Neural cell (in vitro differentiated cells): ENCODE measurements at regions not wholly inside any gene's neighbourhood (a gene's known extent, or its start where the extent isn't known, plus 50 kb on each side); places are given as distances from the start of the nearest gene placed in this dataset.
"Not testable (repeated sequence)": the region's sequence is repeated elsewhere in the genome, so short reads cannot be mapped to it uniquely, and the experiment has no call there.

Experiments
- EP300 ChIP-seq: fragments of 450-650 bp; conservative IDR thresholded peaks from 2 replicates; pipeline ENCODE4 v1.6.1; 2014; ENCODE audit warnings: antibody characterized with exemption, mild to moderate bottlenecking, moderate library complexity; ENCODE audit not compliant: poor library complexity, severe bottlenecking
- MXI1 ChIP-seq: fragments of 450-650 bp; conservative IDR thresholded peaks from 2 replicates; pipeline ENCODE4 v1.6.1; 2014; ENCODE audit warnings: antibody characterized with exemption, mild to moderate bottlenecking; ENCODE audit not compliant: poor library complexity, severe bottlenecking
- POLR2AphosphoS5 ChIP-seq: IDR thresholded peaks from 2 replicates; pipeline ENCODE4 v1.6.1; 2012
- REST ChIP-seq: IDR thresholded peaks from 2 replicates; pipeline ENCODE4 v1.6.1; 2012; ENCODE audit warnings: borderline replicate concordance
- TF ChIP-seq, protein P1 (sequence below): fragments of 450-650 bp; IDR thresholded peaks from 2 replicates; pipeline ENCODE4 v1.5.1; 2014; ENCODE audit warnings: antibody characterized with exemption, mild to moderate bottlenecking, moderate library complexity; ENCODE audit not compliant: poor library complexity, severe bottlenecking

DNA sequence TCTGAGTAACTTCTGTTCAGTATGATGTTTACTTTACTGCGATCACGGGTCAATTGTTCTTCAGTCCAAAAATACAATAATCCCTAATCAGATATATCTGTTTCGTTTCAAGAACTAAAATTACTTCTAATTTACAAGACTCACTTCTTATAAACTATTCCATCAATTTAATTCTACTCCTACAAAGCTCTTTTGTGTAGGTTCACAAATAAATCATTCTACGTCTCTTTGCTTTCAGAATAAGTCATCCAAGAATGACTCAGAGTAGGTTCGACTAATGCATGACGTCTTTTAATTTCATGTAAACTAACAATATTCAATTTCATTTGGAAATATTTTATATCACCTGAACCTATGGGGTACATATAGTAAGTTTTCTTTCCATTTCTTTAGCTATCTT lies 571.9 kb downstream of the PCDH11X start:
- TF ChIP-seq, protein P1, sequence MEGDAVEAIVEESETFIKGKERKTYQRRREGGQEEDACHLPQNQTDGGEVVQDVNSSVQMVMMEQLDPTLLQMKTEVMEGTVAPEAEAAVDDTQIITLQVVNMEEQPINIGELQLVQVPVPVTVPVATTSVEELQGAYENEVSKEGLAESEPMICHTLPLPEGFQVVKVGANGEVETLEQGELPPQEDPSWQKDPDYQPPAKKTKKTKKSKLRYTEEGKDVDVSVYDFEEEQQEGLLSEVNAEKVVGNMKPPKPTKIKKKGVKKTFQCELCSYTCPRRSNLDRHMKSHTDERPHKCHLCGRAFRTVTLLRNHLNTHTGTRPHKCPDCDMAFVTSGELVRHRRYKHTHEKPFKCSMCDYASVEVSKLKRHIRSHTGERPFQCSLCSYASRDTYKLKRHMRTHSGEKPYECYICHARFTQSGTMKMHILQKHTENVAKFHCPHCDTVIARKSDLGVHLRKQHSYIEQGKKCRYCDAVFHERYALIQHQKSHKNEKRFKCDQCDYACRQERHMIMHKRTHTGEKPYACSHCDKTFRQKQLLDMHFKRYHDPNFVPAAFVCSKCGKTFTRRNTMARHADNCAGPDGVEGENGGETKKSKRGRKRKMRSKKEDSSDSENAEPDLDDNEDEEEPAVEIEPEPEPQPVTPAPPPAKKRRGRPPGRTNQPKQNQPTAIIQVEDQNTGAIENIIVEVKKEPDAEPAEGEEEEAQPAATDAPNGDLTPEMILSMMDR = not testable (repeated sequence)
- not testable (repeated sequence) for TF ChIP-seq POLR2AphosphoS5, EP300, REST, MXI1
